MM.1S (cell line): ENCODE measurements at regions not wholly inside any gene's neighbourhood (a gene's known extent, or its start where the extent isn't known, plus 50 kb on each side); places are given as distances from the start of the nearest gene placed in this dataset.

Experiments used
- CTCF ChIP-seq: fragments of 300-600 bp; sonication (generic); IDR thresholded peaks from 2 replicates; pipeline ENCODE4 v1.5.1; 2016; ENCODE audit warnings: antibody characterized with exemption, low read length, mixed read lengths
- EZH2 ChIP-seq: fragments of 300-600 bp; sonication (generic); optimal IDR thresholded peaks from 2 replicates; pipeline ENCODE3; 2017; ENCODE audit warnings: low read depth, mild to moderate bottlenecking, antibody characterized with exemption, low read length, mixed read lengths

GRCh38 chr20:39822667-39823066 is 860.5 kb downstream of the DHX35 start:
- TF ChIP-seq CTCF (no peak), EZH2 (no peak)
